ENCODE measurements at regions not wholly inside any gene's neighbourhood (a gene's known extent, or its start where the extent isn't known, plus 50 kb on each side); places are given as distances from the start of the nearest gene placed in this dataset.

- H3K4me3 Mint-ChIP-seq, result no peak overlapping the region
- H4K20me1 ChIP-seq (ENCODE audit: control insufficient read depth, insufficient read depth, insufficient read length), result no peaks in the 10 kb centered on the region
- no peak overlapping the region for H4K5ac ChIP-seq (ENCODE audit: insufficient read length, low read depth, low read length)
- H3K23me2 ChIP-seq (ENCODE audit: insufficient read length, low read depth, low read length, poor library complexity, severe bottlenecking), result no peaks in the 10 kb centered on the region
- no peaks in the 10 kb centered on the region for H3K36me3 Mint-ChIP-seq (ENCODE audit: insufficient read depth in 1 of 3, low read depth in 3 of 3)
- H3K4me1 Mint-ChIP-seq, result peaks cover 9 to 16% of the 10 kb centered on the region in 2 experiments
- no peaks in the 10 kb centered on the region for H3K27me3 ChIP-seq (ENCODE audit: insufficient read depth, low read length)
- peaks cover 10% of the 10 kb centered on the region; the same call in 1 of the 2 replicates for H3K4me1 ChIP-seq (ENCODE audit: insufficient read depth, low read length)
- no peak overlapping the region for H3K23ac ChIP-seq (ENCODE audit: insufficient read length, low read depth, low read length)
- no peaks in the 10 kb centered on the region for H3K27me3 Mint-ChIP-seq (ENCODE audit: low read depth)
- no peaks in the 10 kb centered on the region for H3K79me1 ChIP-seq (ENCODE audit: insufficient read depth, low read depth, low read length, poor library complexity, severe bottlenecking)
- H2BK5ac ChIP-seq (ENCODE audit: insufficient read length, low read length), result no peak overlapping the region
- H3K4me2 ChIP-seq (ENCODE audit: insufficient read depth, insufficient read length, low read length), result no peak overlapping the region
- H3K56ac ChIP-seq (ENCODE audit: insufficient read length, low read depth, low read length), result no peak overlapping the region
- no peak overlapping the region for H2AFZ ChIP-seq (ENCODE audit: low read length)
- H4K8ac ChIP-seq (replicated peaks; ENCODE audit: insufficient read length, low read depth, low read length), result no peak overlapping the region
- DNase-seq, result no peak
- H2BK120ac ChIP-seq (ENCODE audit: low read depth, low read length, poor library complexity, severe bottlenecking), result no peak overlapping the region
- no peak overlapping the region for H4K91ac ChIP-seq (ENCODE audit: insufficient read length, low read depth, low read length)
- H3K27ac ChIP-seq (ENCODE audit: insufficient read length, low read depth, low read length), result no peak overlapping the region
- no peak overlapping the region for H3K9ac ChIP-seq (ENCODE audit: extremely low read depth, insufficient read length, low read length)
- no peak overlapping the region for H3K4ac ChIP-seq (ENCODE audit: low read depth, low read length)
- no peaks in the 10 kb centered on the region for H3K9me3 Mint-ChIP-seq
- no peak overlapping the region for H2BK12ac ChIP-seq (ENCODE audit: insufficient read length, low read depth, low read length)
- peaks cover 2% of the 10 kb centered on the region; the same call in 1 of the 2 replicates for H3K79me2 ChIP-seq (ENCODE audit: insufficient read depth, low read length)
- no peak for TF ChIP-seq CTCF (conservative IDR thresholded peaks at IDR 0.05)
- H3K9me3 ChIP-seq (ENCODE audit: control insufficient read depth, low read depth, low read length), result no peaks in the 10 kb centered on the region
- no peak overlapping the region for H3K27ac Mint-ChIP-seq
- no peak overlapping the region for H3K18ac ChIP-seq (ENCODE audit: insufficient read length, low read depth, low read length)
- no peak overlapping the region for H2BK20ac ChIP-seq (ENCODE audit: low read depth, low read length, poor library complexity, severe bottlenecking)
- H2BK15ac ChIP-seq (ENCODE audit: low read depth, low read length), result no peak overlapping the region
- H2AK5ac ChIP-seq (ENCODE audit: insufficient read length, low read length), result no peak overlapping the region
- WGBS (ENCODE audit: extremely low coverage, insufficient read length, low lambda C conversion rate), result no CpG with 5 or more reads among the region's 4 CpGs
- no peak overlapping the region for H3K14ac ChIP-seq (ENCODE audit: insufficient read depth, low read length)
- no peak overlapping the region for H3T11ph ChIP-seq (ENCODE audit: low read length)
Observed at GRCh38 chr11:92460213-92460612, 235.6 kb downstream of the FAT3 start.
